Erythroblast (primary cell): ENCODE measurements at regions not wholly inside any gene's neighbourhood (a gene's known extent, or its start where the extent isn't known, plus 50 kb on each side); places are given as distances from the start of the nearest gene placed in this dataset.
"Not testable (repeated sequence)": the region's sequence is repeated elsewhere in the genome, so short reads cannot be mapped to it uniquely, and the experiment has no call there.

Experiments
- GATA1 ChIP-seq: IDR thresholded peaks from 2 replicates; pipeline ENCODE4 v1.6.1; 2011; ENCODE audit warnings: low read depth, mild to moderate bottlenecking, control low read depth, low read length, moderate library complexity
- POLR2A ChIP-seq: IDR thresholded peaks from 2 replicates; pipeline ENCODE4 v1.6.1; 2011; ENCODE audit warnings: mild to moderate bottlenecking, low read length

DNA sequence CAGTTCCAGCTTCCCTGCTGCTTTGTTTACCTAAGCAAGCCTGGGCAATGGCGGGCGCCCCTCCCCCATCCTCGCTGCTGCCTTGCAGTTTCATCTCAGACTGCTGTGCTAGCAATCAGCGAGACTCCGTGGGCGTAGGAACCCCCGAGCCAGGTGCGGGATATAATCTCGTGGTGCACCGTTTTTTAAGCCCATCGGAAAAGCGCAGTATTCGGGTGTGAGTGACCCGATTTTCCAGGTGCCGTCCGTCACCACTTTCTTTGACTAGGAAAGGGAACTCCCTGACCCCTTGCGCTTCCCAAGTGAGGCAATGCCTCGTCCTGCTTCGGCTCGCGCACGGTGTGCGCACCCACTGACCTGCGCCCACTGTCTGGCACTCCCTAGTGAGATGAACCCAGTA lies 914.7 kb downstream of the AMY1C start:
- TF ChIP-seq POLR2A, GATA1: not testable (repeated sequence)
